ENCODE measurements at regions not wholly inside any gene's neighbourhood (a gene's known extent, or its start where the extent isn't known, plus 50 kb on each side); places are given as distances from the start of the nearest gene placed in this dataset.

- H3K9me3 ChIP-seq (ENCODE audit: insufficient read depth in 2 of 2, low read depth in 1 of 2, low read length in 1 of 2): no peaks in the 10 kb centered on the region
- H4K91ac ChIP-seq (replicated peaks; ENCODE audit: insufficient read length, low read length): no peak overlapping the region
- H3K18ac ChIP-seq (ENCODE audit: extremely low read depth, low read length): peak overlapping the region; percentile 7; the same call in 1 of the 2 replicates
- H3K4me1 ChIP-seq (replicated peaks in 1 of 4; ENCODE audit: control insufficient read depth in 3 of 4, insufficient read depth in 4 of 4, low read length in 3 of 4): peaks cover 4 to 17% (median 8%) of the 10 kb centered on the region in 4 experiments
- 88% methylated on average over 4 of the region's 4 CpGs; no CpG with 5 or more reads in 1 of the 2 experiments for WGBS, 2 experiments (ENCODE audit: extremely low coverage in 1 of 2, insufficient coverage in 1 of 2, insufficient read length in 1 of 2, insufficient replicate concordance in 2 of 2, low coverage in 1 of 2, low lambda C conversion rate in 2 of 2, missing lambda C conversion rate in 1 of 2)
- no peak overlapping the region for H2AK5ac ChIP-seq (ENCODE audit: low read depth, low read length)
- no peaks in the 10 kb centered on the region for H3K36me3 ChIP-seq (ENCODE audit: control insufficient read depth in 2 of 4, insufficient read depth in 4 of 4, low read length in 3 of 4)
- H3K23me2 ChIP-seq (ENCODE audit: low read depth, low read length): no peaks in the 10 kb centered on the region
- H4K8ac ChIP-seq (ENCODE audit: extremely low read depth, insufficient read depth, low read length): no peak overlapping the region
- H3K27me3 ChIP-seq (replicated peaks in 1 of 4; ENCODE audit: control insufficient read depth in 3 of 4, extremely low read depth in 1 of 4, insufficient read depth in 3 of 4, low read length in 3 of 4): no peaks in the 10 kb centered on the region
- no peak for FAIRE-seq
- H3K56ac ChIP-seq (replicated peaks; ENCODE audit: insufficient read length, low read depth, low read length): no peak overlapping the region
- no peak overlapping the region for H3K23ac ChIP-seq (ENCODE audit: insufficient read length)
- no peak overlapping the region for H2BK15ac ChIP-seq (ENCODE audit: low read length)
- H2BK12ac ChIP-seq (ENCODE audit: low read depth, low read length): no peak overlapping the region; the same call in 1 of the 2 replicates
- no peak overlapping the region for H3K9ac ChIP-seq (replicated peaks in 1 of 4; ENCODE audit: extremely low read depth in 1 of 4, low read depth in 3 of 4, low read length in 3 of 4)
- H4K5ac ChIP-seq (ENCODE audit: insufficient read length, low read depth, low read length): no peak overlapping the region
- peak overlapping the region; percentile 71 for H3K4ac ChIP-seq (replicated peaks; ENCODE audit: insufficient read length, low read depth, low read length)
- no peaks in the 10 kb centered on the region for H3K79me2 ChIP-seq (ENCODE audit: control insufficient read depth in 1 of 2, insufficient read depth in 2 of 2, low read length in 2 of 2)
- H2BK20ac ChIP-seq (ENCODE audit: low read length): peak overlapping the region; percentile 91
- CTCF ChIA-PET (ENCODE audit: partially characterized antibody): interaction anchor here (1.4 to 3.3 kb wide), 2 partner anchors 13 to 191 kb away, joined by 4 to 12 read pairs; no protein-coding TSS in a partner anchor
- TF ChIP-seq POLR2A (IDR thresholded peaks at IDR 0.05; ENCODE audit: control extremely low read depth in 1 of 2, low read depth in 2 of 2, low read length in 2 of 2): no peak
- POLR2A ChIA-PET (ENCODE audit: partially characterized antibody): interaction anchor here (2.0 to 6.1 kb wide), 2 partner anchors 12 to 15 kb away, joined by 4 to 74 read pairs; no protein-coding TSS in a partner anchor
- no peaks in the 10 kb centered on the region for H3K79me1 ChIP-seq (ENCODE audit: low read depth, low read length)
- peak overlapping the region; percentile 24 for H2BK120ac ChIP-seq (replicated peaks; ENCODE audit: low read depth, low read length)
- no peak overlapping the region for H3K14ac ChIP-seq (ENCODE audit: insufficient read length)
- no peak overlapping the region for H2AFZ ChIP-seq (ENCODE audit: low read length)
- H3K4me3 ChIP-seq (ENCODE audit: extremely low read depth in 1 of 4, insufficient read depth in 2 of 4, low read depth in 3 of 4, low read length in 4 of 4): no peak overlapping the region
- H3K4me2 ChIP-seq (ENCODE audit: insufficient read depth in 1 of 2, low read depth in 2 of 2, low read length in 2 of 2): no peak overlapping the region
- DNase-seq (ENCODE audit: low read depth in 1 of 2, low spot score in 2 of 2): no peak
- peak overlapping the region; percentile 19; the same call in 1 of the 2 replicates for H2BK5ac ChIP-seq (ENCODE audit: low read depth, low read length)
- H4K20me1 ChIP-seq (replicated peaks in 1 of 2; ENCODE audit: control insufficient read depth in 1 of 2, insufficient read depth in 2 of 2, low read length in 2 of 2): no peaks in the 10 kb centered on the region
- no peak overlapping the region for H3K27ac ChIP-seq (ENCODE audit: low read depth, low read length)
Observed at GRCh38 chr20:40280616-40281015, 408.4 kb downstream of the MAFB start.
